Esophagus squamous epithelium (tissue), 5 donors: ENCODE measurements at regions not wholly inside any gene's neighbourhood (a gene's known extent, or its start where the extent isn't known, plus 50 kb on each side); places are given as distances from the start of the nearest gene placed in this dataset.

Experiments
- DNase-seq: peaks from one replicate; lab custom pipeline; 2025; lab: John Stamatoyannopoulos, UW
- H3K27ac ChIP-seq, 4 donors: fragments of 200-600 bp; sonication (generic); one replicate each; pipeline ENCODE4 v1.5.1; 2016 to 2019; ENCODE audit warnings: mild to moderate bottlenecking in 1 of 4
- H3K27me3 ChIP-seq, 4 donors: fragments of 200-600 bp; sonication (generic); 1 replicate in 3 of 4; 2 replicates in 1 of 4; pipeline versions ENCODE4 v1.5.1 to v1.6.0; 2017 to 2021; ENCODE audit warnings: antibody characterized with exemption in 1 of 4
- H3K36me3 ChIP-seq, 3 donors: fragments of 200-600 bp; sonication (generic); one replicate each; pipeline ENCODE4 v1.5.1; 2016 to 2019
- H3K4me1 ChIP-seq, 3 donors: fragments of 200-600 bp; sonication (generic); one replicate each; pipeline ENCODE4 v1.5.1; 2017 to 2019
- H3K4me3 ChIP-seq, 4 donors: fragments of 200-600 bp; sonication (generic); 1 replicate in 3 of 4; 2 replicates in 1 of 4; pipeline ENCODE4 v1.5.1; 2016 to 2019; ENCODE audit warnings: mild to moderate bottlenecking in 2 of 4, moderate library complexity in 1 of 4
- H3K9me3 ChIP-seq, 3 donors: fragments of 200-600 bp; sonication (generic); one replicate each; pipeline ENCODE4 v1.5.1; 2016 to 2019
- CTCF ChIP-seq, 6 experiments: fragments of 450-650 bp in 4 of 6; fragments of 200-600 bp in 2 of 6; sonication (generic) in 2 of 6; IDR thresholded peaks; one replicate each; pipeline ENCODE4 v1.5.1; 2016 to 2019; ENCODE audit warnings: antibody characterized with exemption in 6 of 6, mild to moderate bottlenecking in 4 of 6, moderate library complexity in 4 of 6
- POLR2A ChIP-seq, 4 donors: fragments of 450-650 bp; IDR thresholded peaks; one replicate each; pipeline ENCODE4 v1.6.1; 2017; ENCODE audit warnings: antibody characterized with exemption in 4 of 4, mild to moderate bottlenecking in 4 of 4, moderate library complexity in 3 of 4
- WGBS, 2 donors: methylation state at CpG; one replicate each; pipeline ENCODE4 v1.1.5; 2018; 5-methylcytosine and 5-hydroxymethylcytosine counted together
- intact Hi-C: fragments of 100-400 bp; cut with DNase I; formaldehyde crosslinking; loops from one replicate; pipeline ENCODE4 v1.15.0; 2022
- donor health status: DM: yes; HTN: yes; CAD: no.

- H3K4me1 ChIP-seq = peaks cover 0 to 19% (median 4%) of the 10 kb centered on the region in 3 donors
- H3K27me3 ChIP-seq = peaks cover 0 to 18% (median 0%) of the 10 kb centered on the region in 4 donors
- no peak for TF ChIP-seq CTCF (IDR thresholded peaks at IDR 0.05)
- no peak for TF ChIP-seq POLR2A (IDR thresholded peaks at IDR 0.05)
- H3K36me3 ChIP-seq = no peaks in the 10 kb centered on the region
- no peak for DNase-seq
- 3% methylated on average over 11 to 12 of the region's 64 CpGs for WGBS, 2 donors
- intact Hi-C loops = no loop called here
- peak overlapping the region; percentile 46 to 75 (median 60) for H3K4me3 ChIP-seq
- H3K9me3 ChIP-seq = no peaks in the 10 kb centered on the region
- peak overlapping the region in 3 of 4 donors; percentile 9 to 57 (median 19) for H3K27ac ChIP-seq
Measured at GRCh38 chr7:65251851-65252620, 121.6 kb upstream of the ZNF92 start.

- intact Hi-C loops = no loop called here
- no peaks in the 10 kb centered on the region for H3K9me3 ChIP-seq
- H3K27ac ChIP-seq = no peak overlapping the region
- WGBS, 2 donors = 91 to 95% methylated on average over 17 of the region's 18 CpGs
- TF ChIP-seq POLR2A (IDR thresholded peaks at IDR 0.05) (no peak), CTCF (IDR thresholded peaks at IDR 0.05) (no peak)
- H3K36me3 ChIP-seq = no peaks in the 10 kb centered on the region
- peaks cover 0 to 19% (median 4%) of the 10 kb centered on the region in 3 donors for H3K4me1 ChIP-seq
- DNase-seq = no peak
- no peak overlapping the region for H3K4me3 ChIP-seq
- H3K27me3 ChIP-seq = peaks cover 0 to 18% (median 0%) of the 10 kb centered on the region in 4 donors
Measured at GRCh38 chr7:65250697-65251395, 122.8 kb upstream of the ZNF92 start.

- peaks cover 0 to 19% (median 4%) of the 10 kb centered on the region in 3 donors for H3K4me1 ChIP-seq
- 47 to 75% methylated on average over 3 of the region's 3 CpGs for WGBS, 2 donors
- H3K27ac ChIP-seq = no peak overlapping the region
- TF ChIP-seq POLR2A (IDR thresholded peaks at IDR 0.05) = no peak
- TF ChIP-seq CTCF (IDR thresholded peaks at IDR 0.05) = no peak
- intact Hi-C loops = no loop called here
- no peak for DNase-seq
- H3K9me3 ChIP-seq = no peaks in the 10 kb centered on the region
- no peak overlapping the region for H3K4me3 ChIP-seq
- peaks cover 0 to 18% (median 0%) of the 10 kb centered on the region in 4 donors for H3K27me3 ChIP-seq
- H3K36me3 ChIP-seq = no peaks in the 10 kb centered on the region
Measured at GRCh38 chr7:65250216-65250615, 123.4 kb upstream of the ZNF92 start.

- intact Hi-C loops = no loop called here
- DNase-seq = no peak
- WGBS, 2 donors = 94% methylated on average over 3 of the region's 5 CpGs; no CpG with 5 or more reads in 1 of the 2 donors
- peaks cover 0 to 16% (median 4%) of the 10 kb centered on the region in 3 donors for H3K4me1 ChIP-seq
- H3K27me3 ChIP-seq = peaks cover 0 to 24% (median 0%) of the 10 kb centered on the region in 4 donors
- no peaks in the 10 kb centered on the region for H3K36me3 ChIP-seq
- no peaks in the 10 kb centered on the region for H3K9me3 ChIP-seq
- TF ChIP-seq CTCF (IDR thresholded peaks at IDR 0.05) = no peak
- TF ChIP-seq POLR2A (IDR thresholded peaks at IDR 0.05) = no peak
- no peak overlapping the region for H3K27ac ChIP-seq
- H3K4me3 ChIP-seq = no peak overlapping the region
Measured at GRCh38 chr7:65247491-65247890, 126.2 kb upstream of the ZNF92 start.
